ENCODE measurements at regions not wholly inside any gene's neighbourhood (a gene's known extent, or its start where the extent isn't known, plus 50 kb on each side); places are given as distances from the start of the nearest gene placed in this dataset.

DNA sequence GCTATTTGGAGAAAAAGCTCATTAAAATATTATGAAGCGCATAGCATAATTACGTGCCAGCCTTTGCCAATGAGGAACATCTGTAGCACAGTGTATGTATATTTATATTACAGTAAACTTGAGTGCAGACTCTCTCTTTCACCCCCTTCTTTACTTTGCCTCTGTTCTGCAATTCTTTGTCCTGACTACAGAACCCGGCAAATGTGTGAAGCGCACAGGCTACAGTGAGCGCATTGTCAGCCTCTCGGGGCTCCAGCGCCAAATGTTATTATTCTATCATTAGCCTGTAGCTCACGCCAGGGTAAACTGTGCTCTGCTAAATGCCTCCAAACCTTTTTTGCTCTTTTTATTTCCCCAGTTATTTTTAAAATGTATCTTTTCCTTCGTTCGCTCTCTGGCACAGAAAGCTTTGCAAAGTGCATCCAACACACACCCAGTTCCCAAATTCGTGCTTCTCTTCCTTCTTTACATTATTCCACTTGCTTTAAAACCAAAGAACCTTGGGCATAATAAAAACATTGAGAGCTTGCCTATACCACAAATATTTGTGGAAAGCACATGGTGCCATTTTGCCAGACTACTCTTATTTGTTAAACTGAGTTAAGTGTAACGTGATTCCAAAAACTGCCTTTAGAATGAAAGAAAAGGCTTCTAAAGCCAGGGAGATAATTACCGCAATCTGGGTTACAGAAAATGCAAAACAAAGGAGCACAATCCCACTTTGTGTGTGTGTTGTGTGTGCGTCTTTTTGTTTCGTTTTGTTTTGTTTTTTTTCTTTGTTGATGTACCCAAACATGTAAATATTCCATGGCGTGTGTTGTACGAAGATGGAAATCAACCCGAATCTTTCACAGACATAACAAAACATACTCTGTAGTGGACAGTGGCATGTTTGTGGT lies 164.1 kb upstream of the MPDZ start:
- no peak for FAIRE-seq
- H3K4me3 ChIP-seq = no peak overlapping the region
- DNase-seq (ENCODE audit: low read depth in 1 of 2, low spot score in 1 of 2) = no peak
- no peak overlapping the region for H3K4me2 ChIP-seq
- no peaks in the 10 kb centered on the region for H3K4me1 ChIP-seq
- H3K9me3 ChIP-seq = no peaks in the 10 kb centered on the region
- ATAC-seq = no peak
- ChIA-PET CTCF (interaction anchor here (0.7 to 1.0 kb wide), 2 partner anchors 16 to 986 kb away, joined by 3 read pairs; no protein-coding TSS in a partner anchor), POLR2A (no interaction called here)
- TF ChIP-seq BHLHE40 (IDR thresholded peaks at IDR 0.05; ENCODE audit: low read depth, low read length) = no peak
- no peak for TF ChIP-seq RAD21 (conservative IDR thresholded peaks at IDR 0.05 in 1 of 2, IDR thresholded peaks at IDR 0.05 in 1 of 2)
- no peak for TF ChIP-seq NFE2L2 (conservative IDR thresholded peaks at IDR 0.05; ENCODE audit: low read length)
- no peak for TF ChIP-seq RCOR1 (IDR thresholded peaks at IDR 0.05; ENCODE audit: low read depth, low read length)
- TF ChIP-seq PHF8 (IDR thresholded peaks at IDR 0.05; ENCODE audit: borderline replicate concordance, low read depth) = no peak
- no peak overlapping the region for H3K27ac ChIP-seq
- WGBS (ENCODE audit: missing lambda C conversion rate) = 58% methylated on average over 18 of the region's 18 CpGs

DNA sequence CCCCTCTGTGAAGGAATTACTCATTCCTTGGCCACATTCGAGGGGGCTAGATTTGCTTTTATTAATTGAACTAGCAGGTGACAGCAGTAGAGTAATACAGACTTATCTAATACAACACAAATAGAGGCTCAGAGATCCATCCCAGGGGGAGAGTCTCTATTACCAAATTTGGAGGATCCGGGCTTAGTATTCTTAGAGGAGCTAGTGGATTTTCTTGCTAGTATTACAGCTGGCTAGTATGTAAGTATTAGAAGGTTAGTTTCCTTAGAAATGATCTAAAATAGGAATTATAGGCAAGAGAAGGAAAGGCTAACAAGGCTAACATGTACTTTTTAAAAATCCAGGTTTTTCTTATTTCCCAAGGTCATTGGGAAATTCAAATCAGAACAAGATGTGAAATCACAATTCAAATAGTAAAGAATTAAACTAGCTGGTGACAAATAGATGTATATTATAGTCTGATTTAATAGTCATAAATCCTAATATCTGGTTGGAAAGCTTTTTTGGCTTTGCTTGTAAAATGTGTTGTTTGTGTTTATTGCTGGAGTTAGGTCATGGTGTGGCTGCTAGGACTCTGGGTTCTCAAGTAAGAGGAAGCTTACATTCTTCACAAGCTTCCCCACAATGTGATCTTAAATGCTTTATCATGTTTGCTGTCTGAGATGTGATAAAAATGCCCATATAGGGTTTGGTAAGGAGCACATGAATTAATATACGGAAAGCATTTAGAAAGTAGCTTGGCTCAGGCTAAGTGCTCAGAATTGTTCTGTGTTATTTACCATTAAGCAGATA lies 160.4 kb upstream of the MPDZ start:
- CTCF ChIA-PET = interaction anchor here (0.7 to 3.7 kb wide), 3 partner anchors 12 to 1340 kb away, joined by 3 to 15 read pairs (median 13); no protein-coding TSS in a partner anchor
- ATAC-seq = no peak
- H3K4me1 ChIP-seq = no peaks in the 10 kb centered on the region

More for the DNA sequence above, 160.4 kb upstream of the MPDZ start:
- FAIRE-seq (no peak), DNase-seq (ENCODE audit: low read depth in 1 of 2, low spot score in 1 of 2) (no peak)
- Histone ChIP-seq H3K27ac (no peak overlapping the region), H3K9me3 (no peaks in the 10 kb centered on the region), H3K4me3 (no peak overlapping the region), H3K4me2 (no peak overlapping the region)
- POLR2A ChIA-PET = no interaction called here
- TF ChIP-seq RARB (CRISPR knock-in tag; IDR thresholded peaks at IDR 0.05) = no peak
- TF ChIP-seq TFCP2L1 (CRISPR knock-in tag; IDR thresholded peaks at IDR 0.05) = no peak
- TF ChIP-seq, protein P1, sequence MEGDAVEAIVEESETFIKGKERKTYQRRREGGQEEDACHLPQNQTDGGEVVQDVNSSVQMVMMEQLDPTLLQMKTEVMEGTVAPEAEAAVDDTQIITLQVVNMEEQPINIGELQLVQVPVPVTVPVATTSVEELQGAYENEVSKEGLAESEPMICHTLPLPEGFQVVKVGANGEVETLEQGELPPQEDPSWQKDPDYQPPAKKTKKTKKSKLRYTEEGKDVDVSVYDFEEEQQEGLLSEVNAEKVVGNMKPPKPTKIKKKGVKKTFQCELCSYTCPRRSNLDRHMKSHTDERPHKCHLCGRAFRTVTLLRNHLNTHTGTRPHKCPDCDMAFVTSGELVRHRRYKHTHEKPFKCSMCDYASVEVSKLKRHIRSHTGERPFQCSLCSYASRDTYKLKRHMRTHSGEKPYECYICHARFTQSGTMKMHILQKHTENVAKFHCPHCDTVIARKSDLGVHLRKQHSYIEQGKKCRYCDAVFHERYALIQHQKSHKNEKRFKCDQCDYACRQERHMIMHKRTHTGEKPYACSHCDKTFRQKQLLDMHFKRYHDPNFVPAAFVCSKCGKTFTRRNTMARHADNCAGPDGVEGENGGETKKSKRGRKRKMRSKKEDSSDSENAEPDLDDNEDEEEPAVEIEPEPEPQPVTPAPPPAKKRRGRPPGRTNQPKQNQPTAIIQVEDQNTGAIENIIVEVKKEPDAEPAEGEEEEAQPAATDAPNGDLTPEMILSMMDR (IDR thresholded peaks at IDR 0.05) = no peak
- no peak for TF ChIP-seq NR3C1 (IDR thresholded peaks at IDR 0.05)
- TF ChIP-seq, protein P2, sequence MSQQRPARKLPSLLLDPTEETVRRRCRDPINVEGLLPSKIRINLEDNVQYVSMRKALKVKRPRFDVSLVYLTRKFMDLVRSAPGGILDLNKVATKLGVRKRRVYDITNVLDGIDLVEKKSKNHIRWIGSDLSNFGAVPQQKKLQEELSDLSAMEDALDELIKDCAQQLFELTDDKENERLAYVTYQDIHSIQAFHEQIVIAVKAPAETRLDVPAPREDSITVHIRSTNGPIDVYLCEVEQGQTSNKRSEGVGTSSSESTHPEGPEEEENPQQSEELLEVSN (IDR thresholded peaks at IDR 0.05; ENCODE audit: borderline replicate concordance, low read depth) = no peak
- no peak for TF ChIP-seq EHMT2 (IDR thresholded peaks at IDR 0.05; ENCODE audit: low read depth)
- TF ChIP-seq BHLHE40 (IDR thresholded peaks at IDR 0.05; ENCODE audit: low read depth, low read length) = no peak
- no peak for TF ChIP-seq ESRRA (IDR thresholded peaks at IDR 0.05; ENCODE audit: borderline replicate concordance, low read length)
- TF ChIP-seq ZSCAN20 (CRISPR knock-in tag; IDR thresholded peaks at IDR 0.05) = no peak
- no peak for TF ChIP-seq RNF2 (IDR thresholded peaks at IDR 0.05; ENCODE audit: borderline replicate concordance, low read depth)
- no peak for TF ChIP-seq MAFK (IDR thresholded peaks at IDR 0.05; ENCODE audit: partially characterized antibody)
- no peak for TF ChIP-seq ZFP36 (IDR thresholded peaks at IDR 0.05; ENCODE audit: borderline replicate concordance, partially characterized antibody)
- TF ChIP-seq, protein P3, sequence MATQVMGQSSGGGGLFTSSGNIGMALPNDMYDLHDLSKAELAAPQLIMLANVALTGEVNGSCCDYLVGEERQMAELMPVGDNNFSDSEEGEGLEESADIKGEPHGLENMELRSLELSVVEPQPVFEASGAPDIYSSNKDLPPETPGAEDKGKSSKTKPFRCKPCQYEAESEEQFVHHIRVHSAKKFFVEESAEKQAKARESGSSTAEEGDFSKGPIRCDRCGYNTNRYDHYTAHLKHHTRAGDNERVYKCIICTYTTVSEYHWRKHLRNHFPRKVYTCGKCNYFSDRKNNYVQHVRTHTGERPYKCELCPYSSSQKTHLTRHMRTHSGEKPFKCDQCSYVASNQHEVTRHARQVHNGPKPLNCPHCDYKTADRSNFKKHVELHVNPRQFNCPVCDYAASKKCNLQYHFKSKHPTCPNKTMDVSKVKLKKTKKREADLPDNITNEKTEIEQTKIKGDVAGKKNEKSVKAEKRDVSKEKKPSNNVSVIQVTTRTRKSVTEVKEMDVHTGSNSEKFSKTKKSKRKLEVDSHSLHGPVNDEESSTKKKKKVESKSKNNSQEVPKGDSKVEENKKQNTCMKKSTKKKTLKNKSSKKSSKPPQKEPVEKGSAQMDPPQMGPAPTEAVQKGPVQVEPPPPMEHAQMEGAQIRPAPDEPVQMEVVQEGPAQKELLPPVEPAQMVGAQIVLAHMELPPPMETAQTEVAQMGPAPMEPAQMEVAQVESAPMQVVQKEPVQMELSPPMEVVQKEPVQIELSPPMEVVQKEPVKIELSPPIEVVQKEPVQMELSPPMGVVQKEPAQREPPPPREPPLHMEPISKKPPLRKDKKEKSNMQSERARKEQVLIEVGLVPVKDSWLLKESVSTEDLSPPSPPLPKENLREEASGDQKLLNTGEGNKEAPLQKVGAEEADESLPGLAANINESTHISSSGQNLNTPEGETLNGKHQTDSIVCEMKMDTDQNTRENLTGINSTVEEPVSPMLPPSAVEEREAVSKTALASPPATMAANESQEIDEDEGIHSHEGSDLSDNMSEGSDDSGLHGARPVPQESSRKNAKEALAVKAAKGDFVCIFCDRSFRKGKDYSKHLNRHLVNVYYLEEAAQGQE (IDR thresholded peaks at IDR 0.05) = no peak
- 40% methylated on average over 3 of the region's 3 CpGs for WGBS (ENCODE audit: missing lambda C conversion rate)

Measured in A549 (cell line).